ENCODE measurements at regions not wholly inside any gene's neighbourhood (a gene's known extent, or its start where the extent isn't known, plus 50 kb on each side); places are given as distances from the start of the nearest gene placed in this dataset.

DNA sequence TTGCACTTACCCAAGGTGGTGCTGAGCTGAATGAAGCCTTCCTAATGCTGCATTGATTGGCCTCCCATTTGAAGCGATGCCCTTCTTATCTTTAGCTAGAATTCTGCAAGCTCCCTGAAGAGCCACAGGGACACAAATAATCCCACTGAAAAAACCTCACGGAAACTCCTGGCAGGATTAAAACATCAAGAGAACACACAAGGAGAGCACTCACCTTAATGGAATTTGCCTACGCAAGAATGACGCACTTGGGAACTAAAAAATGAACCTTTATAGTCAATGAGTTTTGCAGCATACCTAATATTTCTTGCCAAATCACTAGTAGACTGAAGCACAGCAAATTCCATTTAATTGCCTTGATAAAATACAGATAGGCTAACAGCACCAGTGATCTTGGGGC, 232.8 kb upstream of the UBASH3B start:
- TF ChIP-seq POLR2A (IDR thresholded peaks at IDR 0.05), result no peak
- no peak for TF ChIP-seq CTCF (IDR thresholded peaks at IDR 0.05)
